K562 (cell line): ENCODE measurements at regions not wholly inside any gene's neighbourhood (a gene's known extent, or its start where the extent isn't known, plus 50 kb on each side); places are given as distances from the start of the nearest gene placed in this dataset.
A peak's percentile ranks its signal among the peaks of the same experiment; 100 is the strongest.

ENCODE experiments used
- L3MBTL2 ChIP-seq: fragments of 450-650 bp; IDR thresholded peaks from 2 replicates; pipeline ENCODE4 v1.6.1; 2016; ENCODE audit warnings: mild to moderate bottlenecking, moderate library complexity
- MTA1 ChIP-seq: fragments of 450-650 bp; IDR thresholded peaks from 2 replicates; pipeline ENCODE4 v1.6.1; 2017; ENCODE audit warnings: borderline replicate concordance
- POLR2A ChIP-seq: fragments of 450-650 bp; conservative IDR thresholded peaks from 2 replicates; pipeline ENCODE4 v1.6.1; 2016
- POLR3A ChIP-seq: IDR thresholded peaks from 2 replicates; pipeline ENCODE4 v1.6.1; 2011; ENCODE audit warnings: borderline replicate concordance, mild to moderate bottlenecking, moderate library complexity; ENCODE audit not compliant: insufficient read length, insufficient read depth; ENCODE audit errors: extremely low read depth
- RBBP5 ChIP-seq: fragments of 200-600 bp; sonication (generic); IDR thresholded peaks from 2 replicates; pipeline ENCODE4 v1.6.1; 2012; ENCODE audit warnings: borderline replicate concordance, mild to moderate bottlenecking, low read length, control low read depth, inconsistent platforms; ENCODE audit not compliant: insufficient read depth, poor library complexity, severe bottlenecking
- TAF7 ChIP-seq: fragments of 450-650 bp; IDR thresholded peaks from 2 replicates; pipeline ENCODE4 v1.6.1; 2016; ENCODE audit warnings: missing genetic modification characterization, missing compliant biosample characterization
- TF ChIP-seq, protein P1 (sequence below), 3 experiments: IDR thresholded peaks in 2 of 3; conservative IDR thresholded peaks in 1 of 3; 2 replicates each; pipeline ENCODE4 v1.5.1; 2011 to 2012; ENCODE audit warnings: low read length in 3 of 3, mild to moderate bottlenecking in 3 of 3, control low read depth in 2 of 3, improper control_type of control experiment in 1 of 3, inconsistent platforms in 1 of 3, low read depth in 1 of 3, mixed read lengths in 1 of 3, moderate library complexity in 1 of 3; ENCODE audit not compliant: insufficient read depth in 2 of 3

- TF ChIP-seq POLR3A: no peak
- TF ChIP-seq MTA1: no peak
- TF ChIP-seq, protein P1, sequence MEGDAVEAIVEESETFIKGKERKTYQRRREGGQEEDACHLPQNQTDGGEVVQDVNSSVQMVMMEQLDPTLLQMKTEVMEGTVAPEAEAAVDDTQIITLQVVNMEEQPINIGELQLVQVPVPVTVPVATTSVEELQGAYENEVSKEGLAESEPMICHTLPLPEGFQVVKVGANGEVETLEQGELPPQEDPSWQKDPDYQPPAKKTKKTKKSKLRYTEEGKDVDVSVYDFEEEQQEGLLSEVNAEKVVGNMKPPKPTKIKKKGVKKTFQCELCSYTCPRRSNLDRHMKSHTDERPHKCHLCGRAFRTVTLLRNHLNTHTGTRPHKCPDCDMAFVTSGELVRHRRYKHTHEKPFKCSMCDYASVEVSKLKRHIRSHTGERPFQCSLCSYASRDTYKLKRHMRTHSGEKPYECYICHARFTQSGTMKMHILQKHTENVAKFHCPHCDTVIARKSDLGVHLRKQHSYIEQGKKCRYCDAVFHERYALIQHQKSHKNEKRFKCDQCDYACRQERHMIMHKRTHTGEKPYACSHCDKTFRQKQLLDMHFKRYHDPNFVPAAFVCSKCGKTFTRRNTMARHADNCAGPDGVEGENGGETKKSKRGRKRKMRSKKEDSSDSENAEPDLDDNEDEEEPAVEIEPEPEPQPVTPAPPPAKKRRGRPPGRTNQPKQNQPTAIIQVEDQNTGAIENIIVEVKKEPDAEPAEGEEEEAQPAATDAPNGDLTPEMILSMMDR (IDR thresholded peaks at IDR 0.05 in 2 of 3, conservative IDR thresholded peaks at IDR 0.05 in 1 of 3; ENCODE audit: insufficient read depth in 2 of 3, low read depth in 1 of 3, low read length in 3 of 3): no peak
- TF ChIP-seq RBBP5: no peak
- peak; percentile 62 for TF ChIP-seq L3MBTL2
- no peak for TF ChIP-seq POLR2A
- TF ChIP-seq TAF7 (tag): no peak
These were observed 51.2 kb upstream of the TNIK start for GRCh38 chr3:171511450-171511849.
